ENCODE measurements at regions not wholly inside any gene's neighbourhood (a gene's known extent, or its start where the extent isn't known, plus 50 kb on each side); places are given as distances from the start of the nearest gene placed in this dataset.

DNA sequence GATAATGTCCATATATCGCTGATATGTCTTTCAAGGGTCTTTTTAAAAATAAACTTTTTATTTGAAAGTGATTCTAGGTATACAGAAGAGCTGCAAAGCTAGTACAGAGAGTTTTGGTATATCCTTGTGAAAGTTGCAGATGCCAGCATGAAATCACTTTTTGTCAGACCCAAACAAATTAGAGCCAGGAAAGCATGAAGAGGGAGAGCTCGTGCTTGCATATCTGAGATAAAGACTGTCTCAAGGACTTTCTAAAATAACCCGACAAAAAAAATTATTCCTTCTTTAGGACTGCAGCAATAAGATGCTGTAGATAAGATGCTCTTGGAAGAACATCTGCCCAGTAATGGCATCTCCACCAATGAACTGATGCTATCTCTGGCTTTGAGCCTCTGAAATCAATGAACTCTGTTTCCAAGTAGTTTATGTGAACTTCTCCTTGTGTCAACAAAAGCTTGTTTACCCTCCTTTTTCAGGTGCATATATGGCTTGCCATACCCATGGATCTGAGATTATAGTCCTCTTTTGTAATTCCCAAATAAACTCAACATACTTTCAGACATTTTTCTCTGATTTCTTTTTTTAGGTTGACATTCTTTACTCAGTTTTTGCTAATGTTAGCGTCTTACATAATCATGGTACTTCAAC lies 774.6 kb upstream of the FAM98A start:
- H2AFZ ChIP-seq (ENCODE audit: low read depth, low read length): no peak overlapping the region
- H3K27ac ChIP-seq (ENCODE audit: low read length): no peak overlapping the region
- no peaks in the 10 kb centered on the region for H3K36me3 ChIP-seq (ENCODE audit: insufficient read depth, low read length)
- H4K20me1 ChIP-seq (ENCODE audit: insufficient read depth): no peaks in the 10 kb centered on the region
- H3K9me3 ChIP-seq (ENCODE audit: low read length): no peaks in the 10 kb centered on the region
- H3K9ac ChIP-seq (ENCODE audit: low read length): no peak overlapping the region
- H3K4me3 ChIP-seq (ENCODE audit: low read length): no peak overlapping the region
- no peak for TF ChIP-seq RAD21 (conservative IDR thresholded peaks at IDR 0.05)
- TF ChIP-seq, protein P1, sequence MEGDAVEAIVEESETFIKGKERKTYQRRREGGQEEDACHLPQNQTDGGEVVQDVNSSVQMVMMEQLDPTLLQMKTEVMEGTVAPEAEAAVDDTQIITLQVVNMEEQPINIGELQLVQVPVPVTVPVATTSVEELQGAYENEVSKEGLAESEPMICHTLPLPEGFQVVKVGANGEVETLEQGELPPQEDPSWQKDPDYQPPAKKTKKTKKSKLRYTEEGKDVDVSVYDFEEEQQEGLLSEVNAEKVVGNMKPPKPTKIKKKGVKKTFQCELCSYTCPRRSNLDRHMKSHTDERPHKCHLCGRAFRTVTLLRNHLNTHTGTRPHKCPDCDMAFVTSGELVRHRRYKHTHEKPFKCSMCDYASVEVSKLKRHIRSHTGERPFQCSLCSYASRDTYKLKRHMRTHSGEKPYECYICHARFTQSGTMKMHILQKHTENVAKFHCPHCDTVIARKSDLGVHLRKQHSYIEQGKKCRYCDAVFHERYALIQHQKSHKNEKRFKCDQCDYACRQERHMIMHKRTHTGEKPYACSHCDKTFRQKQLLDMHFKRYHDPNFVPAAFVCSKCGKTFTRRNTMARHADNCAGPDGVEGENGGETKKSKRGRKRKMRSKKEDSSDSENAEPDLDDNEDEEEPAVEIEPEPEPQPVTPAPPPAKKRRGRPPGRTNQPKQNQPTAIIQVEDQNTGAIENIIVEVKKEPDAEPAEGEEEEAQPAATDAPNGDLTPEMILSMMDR (IDR thresholded peaks at IDR 0.05; ENCODE audit: poor library complexity, severe bottlenecking): no peak
- TF ChIP-seq TAF1 (IDR thresholded peaks at IDR 0.05; ENCODE audit: low read depth): no peak
- TF ChIP-seq SMC3 (conservative IDR thresholded peaks at IDR 0.05; ENCODE audit: poor library complexity): no peak
- no peak for TF ChIP-seq MXI1 (conservative IDR thresholded peaks at IDR 0.05; ENCODE audit: poor library complexity, severe bottlenecking)
- no peak for TF ChIP-seq EZH2 (IDR thresholded peaks at IDR 0.05; ENCODE audit: borderline replicate concordance, insufficient read depth, low read length, poor library complexity, severe bottlenecking)
- no peak for TF ChIP-seq POLR2AphosphoS5 (IDR thresholded peaks at IDR 0.05)
- no peaks in the 10 kb centered on the region for H3K9me2 ChIP-seq (ENCODE audit: insufficient read depth, low read length)
- H3K79me2 ChIP-seq (replicated peaks; ENCODE audit: insufficient read depth, low read length): no peaks in the 10 kb centered on the region
- no peaks in the 10 kb centered on the region for H3K27me3 ChIP-seq (ENCODE audit: insufficient read depth, low read depth, low read length)
- no peaks in the 10 kb centered on the region for H3F3A ChIP-seq (ENCODE audit: insufficient read depth, low read length, poor library complexity, severe bottlenecking)
- H3K4me2 ChIP-seq (ENCODE audit: low read length): no peak overlapping the region

DNA sequence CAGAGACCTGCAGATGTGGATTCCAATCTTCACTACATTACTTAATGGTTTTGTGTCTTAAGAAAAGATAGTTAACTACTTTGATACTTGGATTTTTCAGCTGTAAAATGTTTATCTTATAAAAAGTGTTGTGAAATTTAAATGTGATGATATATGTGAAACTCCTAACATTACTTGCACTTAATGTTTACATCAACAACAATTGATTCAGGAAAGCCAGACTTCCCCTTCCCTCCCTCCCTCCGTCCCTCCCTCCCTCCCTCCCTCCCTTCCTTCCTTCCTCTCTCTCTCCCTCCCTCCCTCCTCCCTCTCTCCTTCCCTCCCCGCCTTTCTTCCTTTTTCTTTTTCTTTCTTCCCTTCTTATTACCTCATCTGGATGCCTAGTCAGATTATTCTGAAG lies 773.9 kb upstream of the FAM98A start:
- Histone ChIP-seq H3K27me3 (ENCODE audit: insufficient read depth, low read depth, low read length) (no peaks in the 10 kb centered on the region), H3K9me2 (ENCODE audit: insufficient read depth, low read length) (no peaks in the 10 kb centered on the region), H3K36me3 (ENCODE audit: insufficient read depth, low read length) (no peaks in the 10 kb centered on the region), H3K9ac (ENCODE audit: low read length) (no peak overlapping the region), H3K4me2 (ENCODE audit: low read length) (no peak overlapping the region), H3K4me3 (ENCODE audit: low read length) (no peak overlapping the region), H3K9me3 (ENCODE audit: low read length) (no peaks in the 10 kb centered on the region), H2AFZ (ENCODE audit: low read depth, low read length) (no peak overlapping the region), H3K79me2 (replicated peaks; ENCODE audit: insufficient read depth, low read length) (no peaks in the 10 kb centered on the region), H3K27ac (ENCODE audit: low read length) (no peak overlapping the region), H3F3A (ENCODE audit: insufficient read depth, low read length, poor library complexity, severe bottlenecking) (no peaks in the 10 kb centered on the region), H4K20me1 (ENCODE audit: insufficient read depth) (no peaks in the 10 kb centered on the region)
- TF ChIP-seq, protein P2, sequence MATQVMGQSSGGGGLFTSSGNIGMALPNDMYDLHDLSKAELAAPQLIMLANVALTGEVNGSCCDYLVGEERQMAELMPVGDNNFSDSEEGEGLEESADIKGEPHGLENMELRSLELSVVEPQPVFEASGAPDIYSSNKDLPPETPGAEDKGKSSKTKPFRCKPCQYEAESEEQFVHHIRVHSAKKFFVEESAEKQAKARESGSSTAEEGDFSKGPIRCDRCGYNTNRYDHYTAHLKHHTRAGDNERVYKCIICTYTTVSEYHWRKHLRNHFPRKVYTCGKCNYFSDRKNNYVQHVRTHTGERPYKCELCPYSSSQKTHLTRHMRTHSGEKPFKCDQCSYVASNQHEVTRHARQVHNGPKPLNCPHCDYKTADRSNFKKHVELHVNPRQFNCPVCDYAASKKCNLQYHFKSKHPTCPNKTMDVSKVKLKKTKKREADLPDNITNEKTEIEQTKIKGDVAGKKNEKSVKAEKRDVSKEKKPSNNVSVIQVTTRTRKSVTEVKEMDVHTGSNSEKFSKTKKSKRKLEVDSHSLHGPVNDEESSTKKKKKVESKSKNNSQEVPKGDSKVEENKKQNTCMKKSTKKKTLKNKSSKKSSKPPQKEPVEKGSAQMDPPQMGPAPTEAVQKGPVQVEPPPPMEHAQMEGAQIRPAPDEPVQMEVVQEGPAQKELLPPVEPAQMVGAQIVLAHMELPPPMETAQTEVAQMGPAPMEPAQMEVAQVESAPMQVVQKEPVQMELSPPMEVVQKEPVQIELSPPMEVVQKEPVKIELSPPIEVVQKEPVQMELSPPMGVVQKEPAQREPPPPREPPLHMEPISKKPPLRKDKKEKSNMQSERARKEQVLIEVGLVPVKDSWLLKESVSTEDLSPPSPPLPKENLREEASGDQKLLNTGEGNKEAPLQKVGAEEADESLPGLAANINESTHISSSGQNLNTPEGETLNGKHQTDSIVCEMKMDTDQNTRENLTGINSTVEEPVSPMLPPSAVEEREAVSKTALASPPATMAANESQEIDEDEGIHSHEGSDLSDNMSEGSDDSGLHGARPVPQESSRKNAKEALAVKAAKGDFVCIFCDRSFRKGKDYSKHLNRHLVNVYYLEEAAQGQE (IDR thresholded peaks at IDR 0.05; ENCODE audit: borderline replicate concordance): no peak
- TF ChIP-seq SMC3 (conservative IDR thresholded peaks at IDR 0.05; ENCODE audit: poor library complexity) (no peak), POLR2AphosphoS5 (IDR thresholded peaks at IDR 0.05) (no peak), RAD21 (conservative IDR thresholded peaks at IDR 0.05) (no peak), MXI1 (conservative IDR thresholded peaks at IDR 0.05; ENCODE audit: poor library complexity, severe bottlenecking) (no peak), EP300 (conservative IDR thresholded peaks at IDR 0.05; ENCODE audit: poor library complexity, severe bottlenecking) (no peak), EZH2 (IDR thresholded peaks at IDR 0.05; ENCODE audit: borderline replicate concordance, insufficient read depth, low read length, poor library complexity, severe bottlenecking) (no peak), TAF1 (IDR thresholded peaks at IDR 0.05; ENCODE audit: low read depth) (no peak)
- TF ChIP-seq, protein P1 (IDR thresholded peaks at IDR 0.05; ENCODE audit: poor library complexity, severe bottlenecking): no peak
